Kidney capillary endothelial cell (primary cell): ENCODE measurements at regions not wholly inside any gene's neighbourhood (a gene's known extent, or its start where the extent isn't known, plus 50 kb on each side); places are given as distances from the start of the nearest gene placed in this dataset.
"Not testable (repeated sequence)": the region's sequence is repeated elsewhere in the genome, so short reads cannot be mapped to it uniquely, and the experiment has no call there.

Experiments
- DNase-seq: peaks from one replicate; pipeline ENCODE4 v3.0.0-alpha.2; 2018; ENCODE audit warnings: low spot score

DNA sequence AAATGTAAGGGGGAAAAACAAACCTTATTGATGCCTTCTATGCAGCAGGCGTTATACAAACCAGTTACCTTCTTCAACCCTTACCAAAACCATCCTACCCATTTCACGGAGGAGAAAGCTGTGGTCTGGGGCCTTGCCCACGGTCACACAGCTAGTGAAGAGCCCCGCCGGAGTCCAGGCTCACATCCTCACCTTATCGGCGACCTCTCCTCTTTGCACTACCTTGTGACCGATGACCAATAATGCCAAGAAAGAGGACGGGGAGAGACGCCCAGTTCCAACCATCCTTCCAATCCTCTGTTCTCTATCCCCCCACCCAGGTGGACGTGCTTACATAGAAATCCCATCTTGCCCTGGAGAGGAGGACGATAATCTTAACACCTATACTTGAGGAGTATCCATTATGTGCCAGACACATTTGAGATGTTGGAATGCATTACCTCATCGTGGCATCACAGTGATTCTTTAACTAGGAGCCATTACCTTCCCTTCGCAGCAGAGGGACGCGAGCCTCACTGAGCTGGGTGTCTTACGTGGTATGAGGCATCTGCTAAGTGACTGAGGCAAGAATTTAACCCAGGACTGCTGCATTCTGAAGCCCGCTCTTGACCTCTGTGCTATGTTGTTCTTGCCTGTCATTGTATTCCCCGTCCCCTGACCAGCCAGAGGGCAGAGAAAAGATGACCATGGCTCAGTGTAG lies 253.7 kb upstream of the B3GAT1 start:
- no peak for DNase-seq

DNA sequence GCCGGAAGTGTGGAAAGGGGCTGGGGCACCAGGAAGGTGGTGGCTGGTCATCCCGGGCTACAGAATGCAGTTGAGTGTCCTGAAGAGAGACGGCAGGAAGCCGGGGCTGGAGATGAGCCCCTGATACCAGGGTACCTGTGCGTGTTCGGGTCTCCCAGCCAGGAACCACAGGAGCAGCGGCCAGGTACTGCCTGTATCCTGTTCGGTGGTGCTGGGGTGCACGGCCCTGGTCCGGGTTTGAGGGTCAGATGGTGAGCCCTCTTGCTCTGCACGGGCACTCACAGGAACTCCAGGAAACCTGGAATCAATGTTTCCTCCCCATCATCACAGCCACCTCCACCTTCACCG lies 253.1 kb upstream of the B3GAT1 start:
- DNase-seq: no peak

DNA sequence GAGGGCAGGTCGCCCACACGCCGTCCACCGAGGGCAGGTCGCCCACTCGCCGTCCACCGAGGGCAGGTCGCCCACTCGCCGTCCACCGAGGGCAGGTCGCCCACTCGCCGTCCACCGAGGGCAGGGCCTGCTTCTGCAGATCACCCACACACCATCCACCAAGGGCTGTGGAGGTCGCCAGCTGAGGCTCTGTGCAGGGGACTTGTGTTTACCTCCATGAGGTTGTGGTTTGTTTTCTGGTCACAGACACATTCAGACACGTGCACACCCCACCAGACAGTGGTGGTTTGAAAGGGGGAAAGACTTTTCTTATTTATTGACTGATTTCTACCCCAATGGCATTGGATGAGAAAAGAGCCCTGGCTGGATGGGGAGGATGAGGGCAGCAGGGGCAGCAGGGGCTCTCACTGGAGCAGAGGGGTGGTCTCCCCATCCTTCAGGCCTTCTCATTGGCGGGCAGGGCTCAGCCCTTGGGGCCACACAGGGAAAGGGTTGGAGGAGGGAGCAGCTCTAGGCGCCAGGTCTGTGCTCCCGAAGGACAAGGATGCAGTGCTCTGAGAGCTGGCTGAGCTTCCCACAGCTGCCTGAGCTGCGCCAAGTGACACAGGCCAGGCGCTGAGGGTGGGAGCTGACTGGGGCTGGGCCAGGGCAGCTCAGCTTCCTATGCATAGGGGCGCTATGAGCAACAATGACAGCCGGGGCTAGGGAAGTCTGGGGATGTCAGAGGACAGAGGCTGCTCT lies 252.6 kb upstream of the B3GAT1 start:
- no peak for DNase-seq

GRCh38 chr11:134663506-134664313 lies 251.7 kb upstream of the B3GAT1 start:
- no peak for DNase-seq

DNA sequence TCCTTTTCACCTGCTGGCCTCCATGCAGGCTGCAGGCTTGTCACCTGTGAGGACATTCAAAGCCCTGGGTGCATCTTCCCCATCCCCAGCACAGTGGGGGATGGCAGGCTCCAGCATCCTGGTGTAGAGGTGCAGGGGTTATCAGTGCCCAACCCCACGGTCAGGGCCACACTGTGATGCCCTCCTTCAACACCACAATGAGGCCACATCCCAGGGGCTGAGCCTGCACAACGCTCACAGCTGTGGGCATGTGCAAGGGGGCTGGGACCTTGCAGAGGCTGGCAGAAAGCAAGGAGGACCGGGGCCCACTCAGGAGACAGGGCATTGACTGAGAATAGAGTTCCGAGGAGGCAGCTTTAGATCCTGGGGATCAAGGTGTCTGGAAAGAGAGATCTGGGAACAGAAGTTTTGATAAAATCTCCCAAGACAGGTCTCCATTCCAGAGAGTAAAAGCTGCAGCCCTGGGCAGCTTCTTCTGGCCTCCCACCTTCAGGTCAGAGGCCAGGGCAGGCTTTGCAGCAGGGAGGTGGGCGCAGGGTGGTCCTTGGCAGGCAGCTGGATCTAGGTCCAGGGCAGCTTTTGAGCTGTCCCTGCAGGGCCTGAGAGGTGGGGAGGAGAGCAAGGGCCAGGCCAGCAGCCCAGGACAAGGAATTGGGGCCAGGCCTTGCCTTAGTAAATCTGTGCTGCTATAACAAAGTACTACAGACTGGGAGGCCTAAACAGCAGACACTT lies 250.8 kb upstream of the B3GAT1 start:
- DNase-seq: no peak

DNA sequence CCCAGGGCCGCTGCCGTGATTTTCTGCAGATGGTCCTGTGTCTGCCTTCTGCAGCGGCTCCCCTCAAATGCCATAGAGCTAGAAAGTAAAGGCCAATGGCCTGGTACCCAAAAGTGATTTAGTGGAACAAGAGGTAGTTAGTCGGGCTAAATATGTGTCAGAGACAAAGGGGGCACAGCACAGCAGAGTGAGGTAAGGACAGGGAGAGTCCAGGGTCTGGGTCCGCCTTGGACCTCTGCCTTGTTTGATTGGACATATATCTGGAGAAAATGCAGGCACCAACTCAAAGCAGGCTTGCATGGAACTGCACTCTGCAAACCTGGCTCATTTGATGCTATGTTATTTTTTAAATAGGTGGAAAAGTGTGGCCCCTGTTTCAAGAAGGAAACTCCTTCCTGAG lies 249.6 kb upstream of the B3GAT1 start:
- no peak for DNase-seq

DNA sequence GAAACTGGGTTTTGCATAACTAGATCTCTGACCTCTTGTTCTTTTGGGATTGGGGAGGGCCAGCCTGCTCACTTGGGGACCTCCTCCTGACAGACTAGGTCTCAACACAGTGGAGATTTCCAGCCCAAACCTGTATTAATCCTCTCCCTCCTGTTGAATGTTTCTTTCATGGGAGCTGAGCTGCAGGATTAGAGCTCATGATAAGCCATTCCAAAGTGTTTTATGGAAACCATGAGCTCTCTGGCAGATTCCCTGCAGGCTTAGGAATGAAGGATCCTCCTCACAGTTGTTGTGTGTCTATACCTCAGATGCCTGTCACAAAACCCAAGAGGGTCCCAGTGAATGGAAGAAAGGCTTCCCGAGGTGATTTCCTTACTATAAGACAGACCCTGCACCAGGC lies 248.4 kb upstream of the B3GAT1 start:
- DNase-seq: no peak

- DNase-seq: no peak
Measured at GRCh38 chr11:134659882-134660281, 247.8 kb upstream of the B3GAT1 start.

DNA sequence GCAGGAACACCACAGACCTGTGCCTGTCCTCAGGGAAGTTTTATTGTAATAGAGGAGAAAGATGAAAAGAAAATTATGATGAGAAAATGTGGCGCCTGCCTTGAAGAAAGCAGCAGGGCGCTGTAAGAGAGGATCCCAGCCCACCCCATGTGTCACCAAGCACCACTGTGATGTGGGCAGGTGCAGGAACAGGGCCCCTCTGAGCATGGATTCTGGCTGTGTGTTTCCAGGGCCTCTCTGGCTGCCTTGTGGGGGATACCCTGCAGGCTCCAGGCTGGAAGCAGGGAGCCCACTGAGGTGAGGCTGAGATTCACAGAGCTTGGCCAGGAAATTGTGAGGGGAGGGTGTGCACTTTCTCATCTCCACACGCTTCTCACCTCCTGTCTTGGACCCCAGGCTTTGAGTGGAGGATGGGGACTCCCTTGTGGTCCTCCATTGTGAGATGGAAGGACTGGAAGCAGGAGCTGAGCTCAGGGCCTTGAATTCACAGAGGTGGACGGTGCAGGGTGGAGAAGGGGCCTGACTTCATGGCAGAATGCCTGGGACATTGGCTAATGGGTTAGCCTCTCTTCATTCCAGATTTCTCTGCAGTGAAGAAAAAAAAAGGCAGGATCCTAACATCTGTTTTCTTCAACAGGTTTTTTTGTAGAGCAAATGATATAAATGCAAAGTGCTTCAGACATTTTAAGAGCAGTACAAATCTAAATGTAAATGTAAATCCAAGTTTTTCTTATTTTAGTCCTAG lies 246.6 kb upstream of the B3GAT1 start:
- no peak for DNase-seq

DNA sequence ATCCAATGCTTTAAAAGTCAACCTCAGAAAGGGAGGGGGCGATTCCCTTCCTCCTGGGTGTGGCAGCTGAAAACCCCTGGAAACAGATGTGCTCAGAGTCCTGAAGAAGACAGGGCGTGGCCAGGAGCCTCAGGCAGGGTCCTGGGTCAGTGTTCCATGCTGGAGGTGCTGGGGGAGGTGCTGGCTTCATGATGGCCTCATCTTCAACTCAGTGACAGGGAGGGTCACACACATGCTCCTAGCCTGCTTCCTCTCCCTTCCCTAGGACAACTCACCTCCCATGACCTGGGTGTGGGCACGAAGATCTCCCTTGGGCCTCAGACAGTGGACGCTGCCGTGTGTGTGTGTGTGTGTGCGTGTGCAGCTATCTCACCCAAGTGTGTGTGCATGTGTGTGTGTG lies 245.6 kb upstream of the B3GAT1 start:
- DNase-seq: no peak

GRCh38 chr11:134656861-134657540 lies 245.0 kb upstream of the B3GAT1 start:
- no peak for DNase-seq

GRCh38 chr11:134656086-134656840 lies 244.2 kb upstream of the B3GAT1 start:
- DNase-seq: not testable (repeated sequence)

DNA sequence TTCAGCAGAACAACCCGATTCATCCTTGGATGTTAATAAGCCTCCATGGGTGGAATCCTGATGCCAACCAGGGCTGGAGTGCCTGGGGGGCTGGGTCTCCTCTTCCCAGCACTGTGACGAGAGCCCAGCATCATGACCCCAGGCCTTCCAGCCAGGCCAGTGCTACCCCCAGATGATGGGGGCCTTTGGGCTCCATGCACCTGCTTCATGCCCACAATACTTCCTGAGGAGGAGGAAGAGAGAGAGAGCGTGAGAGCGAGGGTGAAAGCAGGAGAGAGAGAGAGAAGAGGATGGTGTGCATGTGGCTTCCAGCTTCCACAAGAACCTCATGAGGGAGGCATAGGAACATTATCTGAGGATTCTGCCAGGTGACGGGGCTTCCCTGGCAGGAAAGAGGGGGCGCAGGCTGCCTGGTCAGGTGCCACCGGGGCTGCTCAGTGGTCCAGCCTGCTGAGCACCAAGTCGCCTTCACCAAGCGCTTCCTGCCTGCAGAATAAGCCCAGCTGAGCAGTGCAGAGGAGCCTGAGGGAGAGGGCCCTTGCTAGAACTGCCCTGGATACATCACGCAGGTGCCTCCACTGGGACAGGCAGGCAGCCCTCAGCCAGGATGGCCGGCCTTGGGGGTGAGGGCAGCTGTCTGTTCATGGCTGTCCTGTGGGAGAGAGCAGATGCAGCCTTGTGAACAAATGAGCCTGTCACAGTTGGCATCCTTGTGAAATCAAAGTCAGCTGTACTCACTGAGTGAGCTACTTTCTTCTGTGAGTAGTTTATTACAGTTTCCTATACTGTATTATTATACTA lies 243.3 kb upstream of the B3GAT1 start:
- no peak for DNase-seq

- DNase-seq: no peak
Measured at GRCh38 chr11:134654161-134654915, 242.3 kb upstream of the B3GAT1 start.

GRCh38 chr11:134652586-134653255 lies 240.7 kb upstream of the B3GAT1 start:
- DNase-seq: no peak

DNA sequence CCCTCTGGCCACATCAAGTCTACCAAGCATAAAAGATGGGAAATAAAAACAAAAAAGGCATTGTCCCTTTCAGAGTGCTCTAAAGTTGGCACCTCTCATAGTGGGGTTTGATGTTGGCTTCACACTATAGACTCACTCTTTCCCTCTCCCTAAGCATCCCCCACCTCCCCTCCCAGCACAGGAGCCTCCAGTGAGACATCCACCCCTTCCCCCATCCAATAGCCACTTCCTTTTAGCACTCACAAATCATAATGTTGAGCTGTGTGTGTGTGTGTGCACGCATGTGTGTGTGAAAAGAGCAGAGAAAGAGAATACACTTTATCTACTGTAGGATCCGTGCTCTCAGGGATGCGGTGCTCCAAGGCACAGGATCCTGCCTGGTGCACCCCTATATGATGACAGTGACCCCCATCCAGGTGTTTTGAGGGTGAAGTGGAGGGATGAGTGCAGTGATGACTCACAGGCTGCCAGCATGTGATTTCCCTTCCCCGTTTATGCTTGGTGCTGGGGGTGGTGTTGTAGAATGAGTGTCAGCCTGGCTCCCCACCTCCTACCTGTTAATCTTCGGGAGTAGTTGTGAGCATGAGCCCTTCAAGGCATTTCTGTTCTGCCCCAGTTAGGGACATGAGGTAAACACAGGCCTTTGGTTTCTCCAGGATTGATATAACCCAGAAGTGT lies 235.2 kb upstream of the B3GAT1 start:
- DNase-seq: no peak

DNA sequence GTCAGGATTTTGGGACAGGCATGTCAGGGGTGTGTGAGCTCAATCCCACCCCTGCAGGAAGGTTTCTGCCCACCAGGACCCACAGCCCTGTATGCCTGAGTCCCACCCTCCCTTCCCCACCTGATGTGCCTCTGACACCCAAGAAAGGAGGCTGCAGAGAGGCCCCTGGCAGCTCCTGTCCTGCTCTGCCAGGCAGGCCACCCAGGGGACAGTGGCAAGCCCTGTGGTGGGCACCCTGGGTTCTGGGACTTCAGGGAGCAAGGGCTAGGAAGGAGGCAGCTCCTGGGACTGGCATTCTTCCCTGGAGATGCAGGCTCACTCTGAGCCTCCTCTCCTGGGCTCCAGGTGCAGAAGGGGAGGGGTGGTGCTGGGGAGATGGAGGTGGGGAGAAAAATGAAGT lies 234.5 kb upstream of the B3GAT1 start:
- no peak for DNase-seq

- no peak for DNase-seq
Measured at GRCh38 chr11:134645576-134645975, 233.5 kb upstream of the B3GAT1 start.
